ENCODE measurements at regions not wholly inside any gene's neighbourhood (a gene's known extent, or its start where the extent isn't known, plus 50 kb on each side); places are given as distances from the start of the nearest gene placed in this dataset.

GRCh38 chr12:66959276-66959675 is 280.4 kb upstream of the GRIP1 start:
- Histone ChIP-seq H3K79me2 (ENCODE audit: control insufficient read depth, insufficient read depth, low read length) (no peaks in the 10 kb centered on the region), H3K4me2 (ENCODE audit: insufficient read depth, low read length) (no peak overlapping the region), H3K27ac (ENCODE audit: extremely low read depth, low read depth, low read length) (no peak overlapping the region), H3K27me3 (ENCODE audit: control insufficient read depth in 2 of 2, insufficient read depth in 2 of 2, low read length in 2 of 2) (no peaks in the 10 kb centered on the region), H3K36me3 (ENCODE audit: control insufficient read depth, insufficient read depth, low read length) (no peaks in the 10 kb centered on the region), H4K20me1 (replicated peaks; ENCODE audit: control insufficient read depth, insufficient read depth, low read length) (no peaks in the 10 kb centered on the region), H2AFZ (ENCODE audit: low read depth, low read length) (no peak overlapping the region), H3K4me3 (no peak overlapping the region), H3K9me3 (replicated peaks; ENCODE audit: control insufficient read depth, insufficient read depth, low read depth, low read length) (no peaks in the 10 kb centered on the region), H3K9ac (ENCODE audit: insufficient read depth in 1 of 2, low read depth in 2 of 2, low read length in 2 of 2) (no peak overlapping the region), H3K9me1 (ENCODE audit: control insufficient read depth, insufficient read depth, low read length) (no peaks in the 10 kb centered on the region), H3K4me1 (replicated peaks in 1 of 2; ENCODE audit: control insufficient read depth in 2 of 2, insufficient read depth in 2 of 2, low read length in 2 of 2) (no peaks in the 10 kb centered on the region)
- ATAC-seq (no peak), DNase-seq (ENCODE audit: extremely low read depth in 1 of 4, low spot score in 3 of 4) (no peak), FAIRE-seq (no peak)
- 9% methylated on average over 2 of the region's 2 CpGs for WGBS (ENCODE audit: insufficient coverage, low coverage, missing lambda C conversion rate)
- ChIA-PET CTCF (ENCODE audit: low intra/inter-chr PET ratio) (interaction anchor here (0.6 kb wide), 1 partner anchor 140 kb away, joined by 3 read pairs; no protein-coding TSS in a partner anchor), POLR2A (no interaction called here)
- intact Hi-C loops (cut with micrococcal nuclease): no loop called here
- no TSS peak for BruUV-seq (replicated peaks)
- in situ Hi-C loops (cut with MboI): no loop called here
- TF ChIP-seq ETV1 (tag; conservative IDR thresholded peaks at IDR 0.05; ENCODE audit: low read depth): no peak
- no peak for TF ChIP-seq RNF2 (IDR thresholded peaks at IDR 0.05)
- no peak for TF ChIP-seq ARID4B (CRISPR knock-in tag; IDR thresholded peaks at IDR 0.05)
- TF ChIP-seq ZNF551 (CRISPR knock-in tag; IDR thresholded peaks at IDR 0.05): no peak
- TF ChIP-seq KDM5B (IDR thresholded peaks at IDR 0.05; ENCODE audit: insufficient replicate concordance, low read depth, low read length): no peak
- no peak for TF ChIP-seq ZNF23 (CRISPR knock-in tag; IDR thresholded peaks at IDR 0.05)

All from K562 (cell line).